ENCODE measurements at regions not wholly inside any gene's neighbourhood (a gene's known extent, or its start where the extent isn't known, plus 50 kb on each side); places are given as distances from the start of the nearest gene placed in this dataset.

DNA sequence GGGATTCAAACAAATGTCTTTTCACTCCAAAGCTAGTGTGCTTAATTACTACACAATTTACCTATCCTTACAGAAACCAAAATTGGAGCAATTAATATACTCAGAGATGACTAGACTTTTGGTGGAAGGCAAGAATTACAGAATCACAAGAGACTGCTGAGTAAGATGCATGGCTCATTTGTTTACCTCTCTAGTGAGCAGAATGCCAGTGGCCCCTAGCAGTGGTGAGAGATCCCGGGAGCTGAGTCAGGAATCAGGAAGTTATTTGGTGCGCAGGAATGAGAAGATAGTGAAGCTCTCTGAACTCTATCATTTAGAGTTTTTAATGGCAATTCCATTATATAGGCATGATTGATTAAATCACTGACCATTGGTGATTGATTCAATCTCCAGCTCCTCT lies 188.9 kb upstream of the SESN3 start:
- H3K4me3 ChIP-seq: no peak overlapping the region
- no peak for TF ChIP-seq CTCF (IDR thresholded peaks at IDR 0.05 in 8 of 11, conservative IDR thresholded peaks at IDR 0.05 in 3 of 11)
- no peak overlapping the region for H3K27ac ChIP-seq
- intact Hi-C loops (cut with DNase I; ENCODE audit: low total_unique reads): no loop called here
- H3K36me3 ChIP-seq: no peaks in the 10 kb centered on the region
- no peak for DNase-seq
- H3K9me3 ChIP-seq: no peaks in the 10 kb centered on the region
- no peaks in the 10 kb centered on the region for H3K27me3 ChIP-seq (replicated peaks in 1 of 7)
- H3K4me1 ChIP-seq: no peaks in the 10 kb centered on the region
- 78 to 98% (median 92%) methylated on average over 2 of the region's 2 CpGs for WGBS, 5 donors

DNA sequence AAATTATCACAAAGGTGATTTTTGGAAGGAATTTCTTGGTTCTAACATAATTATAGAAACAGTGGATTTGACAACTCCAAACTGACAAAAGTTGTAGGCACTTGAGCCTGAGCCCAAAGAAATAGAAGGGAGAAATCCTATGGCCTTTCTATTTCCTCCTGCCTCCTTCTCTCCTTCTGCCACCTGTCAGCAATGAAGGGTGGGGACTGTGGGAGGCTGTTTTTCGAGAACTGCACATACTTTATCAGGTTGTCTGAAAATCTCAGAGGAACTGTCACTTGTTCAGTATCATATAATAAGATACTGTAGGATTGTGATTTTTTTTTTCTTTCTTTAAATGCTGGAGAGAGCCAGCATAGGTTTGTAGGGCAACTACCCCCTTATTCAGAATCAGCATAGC lies 187.9 kb upstream of the SESN3 start:
- WGBS, 5 donors: 84 to 97% (median 90%) methylated on average over 1 of the region's 1 CpG
- Histone ChIP-seq H3K27ac (no peak overlapping the region), H3K4me3 (no peak overlapping the region), H3K27me3 (replicated peaks in 1 of 7) (no peaks in the 10 kb centered on the region), H3K9me3 (no peaks in the 10 kb centered on the region), H3K36me3 (no peaks in the 10 kb centered on the region), H3K4me1 (no peaks in the 10 kb centered on the region)
- TF ChIP-seq POLR2AphosphoS5 (IDR thresholded peaks at IDR 0.05) (no peak), CTCF (IDR thresholded peaks at IDR 0.05 in 8 of 11, conservative IDR thresholded peaks at IDR 0.05 in 3 of 11) (no peak), POLR2A (IDR thresholded peaks at IDR 0.05) (no peak)
- intact Hi-C loops (cut with DNase I; ENCODE audit: low total_unique reads): no loop called here
- DNase-seq: no peak

GRCh38 chr11:95417832-95418231 lies 186.8 kb upstream of the SESN3 start:
- 93 to 100% (median 100%) methylated on average over 1 of the region's 1 CpG for WGBS, 5 donors
- Histone ChIP-seq H3K4me1 (no peaks in the 10 kb centered on the region), H3K4me3 (no peak overlapping the region), H3K27me3 (replicated peaks in 1 of 7) (no peaks in the 10 kb centered on the region), H3K9me3 (no peaks in the 10 kb centered on the region), H3K36me3 (no peaks in the 10 kb centered on the region), H3K27ac (no peak overlapping the region)
- no peak for TF ChIP-seq CTCF (IDR thresholded peaks at IDR 0.05 in 8 of 11, conservative IDR thresholded peaks at IDR 0.05 in 3 of 11)
- TF ChIP-seq POLR2A (IDR thresholded peaks at IDR 0.05): no peak
- no peak for TF ChIP-seq POLR2AphosphoS5 (IDR thresholded peaks at IDR 0.05)
- intact Hi-C loops (cut with DNase I; ENCODE audit: low total_unique reads): no loop called here
- no peak for DNase-seq

- H3K36me3 ChIP-seq: no peaks in the 10 kb centered on the region
- 84 to 93% (median 86%) methylated on average over 3 of the region's 3 CpGs for WGBS, 5 donors
- TF ChIP-seq POLR2A (IDR thresholded peaks at IDR 0.05) (no peak), POLR2AphosphoS5 (IDR thresholded peaks at IDR 0.05) (no peak), CTCF (IDR thresholded peaks at IDR 0.05 in 8 of 11, conservative IDR thresholded peaks at IDR 0.05 in 3 of 11) (no peak)
- intact Hi-C loops (cut with DNase I; ENCODE audit: low total_unique reads): no loop called here
- H3K4me1 ChIP-seq: no peaks in the 10 kb centered on the region
- no peak overlapping the region for H3K4me3 ChIP-seq
- no peak for DNase-seq
- H3K27me3 ChIP-seq (replicated peaks in 1 of 7): no peaks in the 10 kb centered on the region
- H3K9me3 ChIP-seq: no peaks in the 10 kb centered on the region
- no peak overlapping the region for H3K27ac ChIP-seq
Measured at GRCh38 chr11:95415837-95416304, 184.9 kb upstream of the SESN3 start.

Data from spleen (tissue), 11 donors.